ENCODE measurements at regions not wholly inside any gene's neighbourhood (a gene's known extent, or its start where the extent isn't known, plus 50 kb on each side); places are given as distances from the start of the nearest gene placed in this dataset.

DNA sequence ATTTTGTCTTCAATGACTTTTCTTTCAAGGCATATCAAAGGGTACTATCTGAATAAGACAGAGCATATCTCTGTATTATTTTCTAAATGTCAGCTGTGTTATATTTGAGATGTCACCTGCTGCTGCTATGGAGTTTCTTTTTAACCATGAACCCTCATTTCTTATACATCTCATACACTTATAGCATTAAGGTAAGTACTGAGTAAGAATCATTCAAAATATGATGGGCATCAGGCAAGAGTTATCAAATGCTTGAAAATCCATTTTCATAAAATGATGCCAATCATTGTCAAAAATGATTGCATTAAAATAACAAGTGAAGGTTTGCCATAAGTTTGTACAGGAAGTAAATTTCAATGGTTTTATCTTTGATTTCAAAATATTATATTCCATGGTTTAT, 2005.0 kb upstream of the PCDH20 start:
- DNase-seq (ENCODE audit: low read depth) = no peak

GRCh38 chr13:63414247-63414646, 1998.6 kb upstream of the PCDH20 start:
- no peak overlapping the region for H3K4me3 ChIP-seq (ENCODE audit: low read depth, low read length)
- DNase-seq (ENCODE audit: low read depth) = no peak
- TF ChIP-seq, protein P1, sequence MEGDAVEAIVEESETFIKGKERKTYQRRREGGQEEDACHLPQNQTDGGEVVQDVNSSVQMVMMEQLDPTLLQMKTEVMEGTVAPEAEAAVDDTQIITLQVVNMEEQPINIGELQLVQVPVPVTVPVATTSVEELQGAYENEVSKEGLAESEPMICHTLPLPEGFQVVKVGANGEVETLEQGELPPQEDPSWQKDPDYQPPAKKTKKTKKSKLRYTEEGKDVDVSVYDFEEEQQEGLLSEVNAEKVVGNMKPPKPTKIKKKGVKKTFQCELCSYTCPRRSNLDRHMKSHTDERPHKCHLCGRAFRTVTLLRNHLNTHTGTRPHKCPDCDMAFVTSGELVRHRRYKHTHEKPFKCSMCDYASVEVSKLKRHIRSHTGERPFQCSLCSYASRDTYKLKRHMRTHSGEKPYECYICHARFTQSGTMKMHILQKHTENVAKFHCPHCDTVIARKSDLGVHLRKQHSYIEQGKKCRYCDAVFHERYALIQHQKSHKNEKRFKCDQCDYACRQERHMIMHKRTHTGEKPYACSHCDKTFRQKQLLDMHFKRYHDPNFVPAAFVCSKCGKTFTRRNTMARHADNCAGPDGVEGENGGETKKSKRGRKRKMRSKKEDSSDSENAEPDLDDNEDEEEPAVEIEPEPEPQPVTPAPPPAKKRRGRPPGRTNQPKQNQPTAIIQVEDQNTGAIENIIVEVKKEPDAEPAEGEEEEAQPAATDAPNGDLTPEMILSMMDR (IDR thresholded peaks at IDR 0.05; ENCODE audit: insufficient read depth, low read depth, low read length, missing control alignments) = no peak

More for the DNA sequence above, 2005.0 kb upstream of the PCDH20 start:
- TF ChIP-seq, protein P1 (IDR thresholded peaks at IDR 0.05; ENCODE audit: insufficient read depth, low read depth, low read length, missing control alignments) = no peak
- no peak overlapping the region for H3K4me3 ChIP-seq (ENCODE audit: low read depth, low read length)

DNA sequence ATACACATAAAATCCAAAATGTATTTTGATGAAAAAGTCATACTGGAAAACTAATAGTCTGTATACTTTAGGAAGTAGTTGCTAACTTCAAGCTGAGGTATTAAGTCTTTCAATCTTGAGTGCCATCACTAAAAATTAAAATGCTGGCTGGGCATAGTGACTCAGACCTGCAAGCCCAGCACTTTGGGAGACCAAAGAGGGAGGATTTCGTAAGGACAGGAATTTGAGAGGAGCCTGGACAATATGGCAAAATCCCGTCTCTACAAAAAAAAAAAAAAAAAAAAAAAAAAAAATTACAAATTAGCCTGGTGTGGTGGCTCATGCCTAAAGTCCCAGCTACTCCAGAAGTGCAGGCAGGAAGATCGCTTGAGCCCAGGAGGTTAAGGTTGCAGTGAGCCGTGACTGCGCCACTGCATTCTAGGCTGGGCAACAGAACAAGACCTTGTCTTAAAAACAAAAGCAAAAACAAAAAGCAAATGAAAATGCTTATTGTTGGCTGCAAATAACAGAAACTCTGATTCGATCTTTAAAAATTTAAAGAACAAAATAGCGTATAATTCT, 1994.2 kb upstream of the PCDH20 start:
- H3K4me3 ChIP-seq (ENCODE audit: low read depth, low read length) = no peak overlapping the region
- no peak for DNase-seq (ENCODE audit: low read depth)
- TF ChIP-seq, protein P1 (IDR thresholded peaks at IDR 0.05; ENCODE audit: insufficient read depth, low read depth, low read length, missing control alignments) = no peak

GRCh38 chr13:63408331-63409189, 1992.9 kb upstream of the PCDH20 start:
- no peak overlapping the region for H3K4me3 ChIP-seq (ENCODE audit: low read depth, low read length)
- TF ChIP-seq, protein P1 (IDR thresholded peaks at IDR 0.05; ENCODE audit: insufficient read depth, low read depth, low read length, missing control alignments) = no peak
- no peak for DNase-seq (ENCODE audit: low read depth)

DNA sequence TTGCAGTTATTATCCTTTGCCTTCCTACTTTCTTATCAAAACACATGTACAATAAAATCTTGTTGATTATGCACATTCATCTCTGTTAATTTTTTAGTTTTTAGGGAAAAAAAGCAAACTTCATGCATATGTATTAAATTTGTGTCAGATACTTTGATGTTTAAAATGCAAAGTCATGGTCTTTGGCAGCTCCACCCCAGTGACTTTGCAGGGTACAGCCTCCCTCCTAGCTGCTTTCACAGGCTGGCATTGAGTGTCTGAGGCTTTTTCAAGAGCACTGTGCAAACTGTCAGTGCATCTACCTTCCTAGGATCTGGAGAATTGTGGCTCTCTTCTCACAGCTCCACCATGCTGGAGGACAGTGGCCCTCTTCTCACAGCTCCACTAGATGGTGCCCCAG, 1988.1 kb upstream of the PCDH20 start:
- TF ChIP-seq, protein P1 (IDR thresholded peaks at IDR 0.05; ENCODE audit: insufficient read depth, low read depth, low read length, missing control alignments) = no peak
- H3K4me3 ChIP-seq (ENCODE audit: low read depth, low read length) = no peak overlapping the region
- no peak for DNase-seq (ENCODE audit: low read depth)

DNA sequence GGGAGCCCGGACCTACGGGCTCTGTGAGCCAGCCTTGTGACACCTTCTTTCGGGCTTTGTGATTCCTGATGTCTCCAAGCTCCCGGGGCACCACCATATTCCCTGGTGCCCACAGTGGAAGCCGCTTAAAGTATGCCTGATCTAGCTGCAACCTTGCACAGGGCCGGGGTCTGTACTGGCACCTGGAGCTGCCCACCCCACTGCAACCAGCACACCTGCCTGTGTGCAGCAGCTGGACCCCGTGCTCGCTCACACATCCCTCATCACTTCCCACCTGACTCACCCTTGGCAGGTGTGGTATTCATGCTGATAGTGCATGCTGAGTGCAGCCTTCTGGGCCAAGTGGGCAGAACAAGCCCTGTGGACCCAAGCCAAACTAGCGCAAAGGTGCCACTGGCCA, 1981.1 kb upstream of the PCDH20 start:
- no peak for DNase-seq (ENCODE audit: low read depth)
- no peak overlapping the region for H3K4me3 ChIP-seq (ENCODE audit: low read depth, low read length)
- TF ChIP-seq, protein P1 (IDR thresholded peaks at IDR 0.05; ENCODE audit: insufficient read depth, low read depth, low read length, missing control alignments) = no peak
